ENCODE measurements at regions not wholly inside any gene's neighbourhood (a gene's known extent, or its start where the extent isn't known, plus 50 kb on each side); places are given as distances from the start of the nearest gene placed in this dataset.

- no peak overlapping the region for H3K4me3 Mint-ChIP-seq
- Histone ChIP-seq H3K36me3 (replicated peaks in 1 of 2; ENCODE audit: control insufficient read depth in 1 of 2, insufficient read depth in 2 of 2, low read length in 2 of 2) (no peaks in the 10 kb centered on the region), H3K79me2 (ENCODE audit: insufficient read depth, low read length) (no peaks in the 10 kb centered on the region), H4K20me1 (ENCODE audit: insufficient read depth, low read length) (no peaks in the 10 kb centered on the region), H3K27ac (ENCODE audit: low read depth in 1 of 2, low read length in 2 of 2) (no peak overlapping the region), H3K4me2 (replicated peaks; ENCODE audit: extremely low read depth, low read length, poor library complexity, severe bottlenecking) (no peak overlapping the region), H3K9me3 (replicated peaks in 1 of 2; ENCODE audit: control insufficient read depth in 1 of 2, insufficient read depth in 1 of 2, low read length in 2 of 2) (no peaks in the 10 kb centered on the region), H3K27me3 (ENCODE audit: control insufficient read depth in 2 of 2, insufficient read depth in 2 of 2, low read length in 2 of 2) (peaks cover 0 to 3% of the 10 kb centered on the region in 2 donors), H2AFZ (ENCODE audit: insufficient read depth, low read depth, low read length, poor library complexity, severe bottlenecking) (no peak overlapping the region), H3K4me1 (ENCODE audit: control insufficient read depth in 1 of 2, insufficient read depth in 2 of 2, low read length in 2 of 2) (no peaks in the 10 kb centered on the region), H3K4me3 (replicated peaks in 1 of 3; ENCODE audit: low read depth in 2 of 3, low read length in 3 of 3) (no peak overlapping the region), H3K9ac (ENCODE audit: insufficient read depth, low read length, poor library complexity, severe bottlenecking) (no peak overlapping the region)
- peaks cover 0 to 2% (median 0%) of the 10 kb centered on the region in 7 donors for H3K9me3 Mint-ChIP-seq
- no peak for TF ChIP-seq CTCF (IDR thresholded peaks at IDR 0.05)
- WGBS (ENCODE audit: insufficient coverage), result no CpG with 5 or more reads among the region's 2 CpGs
- H3K36me3 Mint-ChIP-seq, result no peaks in the 10 kb centered on the region
- peaks cover 0 to 11% (median 4%) of the 10 kb centered on the region in 3 donors for H3K27me3 Mint-ChIP-seq (ENCODE audit: low read depth in 3 of 3)
- H3K27ac Mint-ChIP-seq, result no peak overlapping the region
- intact Hi-C loops (cut with micrococcal nuclease), result no loop called here
- no peak for DNase-seq
- H3K4me1 Mint-ChIP-seq, result no peaks in the 10 kb centered on the region
Measured at GRCh38 chr13:31418186-31418585, 218.4 kb downstream of the B3GLCT start.

GRCh38 chr13:31421756-31422155, 222.0 kb downstream of the B3GLCT start:
- Mint-ChIP-seq H3K4me1 (peaks cover 4% of the 10 kb centered on the region), H3K9me3 (no peaks in the 10 kb centered on the region), H3K36me3 (no peaks in the 10 kb centered on the region), H3K27me3 (ENCODE audit: low read depth in 3 of 3) (peaks cover 2 to 7% (median 3%) of the 10 kb centered on the region in 3 donors), H3K27ac (no peak overlapping the region), H3K4me3 (no peak overlapping the region)
- Histone ChIP-seq H3K9ac (ENCODE audit: insufficient read depth, low read length, poor library complexity, severe bottlenecking) (no peak overlapping the region), H3K36me3 (replicated peaks in 1 of 2; ENCODE audit: control insufficient read depth in 1 of 2, insufficient read depth in 2 of 2, low read length in 2 of 2) (no peaks in the 10 kb centered on the region), H3K79me2 (ENCODE audit: insufficient read depth, low read length) (no peaks in the 10 kb centered on the region), H3K27ac (ENCODE audit: low read depth in 1 of 2, low read length in 2 of 2) (no peak overlapping the region), H2AFZ (ENCODE audit: insufficient read depth, low read depth, low read length, poor library complexity, severe bottlenecking) (no peak overlapping the region), H4K20me1 (ENCODE audit: insufficient read depth, low read length) (no peaks in the 10 kb centered on the region), H3K4me1 (ENCODE audit: control insufficient read depth in 1 of 2, insufficient read depth in 2 of 2, low read length in 2 of 2) (no peaks in the 10 kb centered on the region), H3K4me2 (replicated peaks; ENCODE audit: extremely low read depth, low read length, poor library complexity, severe bottlenecking) (no peak overlapping the region), H3K27me3 (ENCODE audit: control insufficient read depth in 2 of 2, insufficient read depth in 2 of 2, low read length in 2 of 2) (no peaks in the 10 kb centered on the region), H3K9me3 (replicated peaks in 1 of 2; ENCODE audit: control insufficient read depth in 1 of 2, insufficient read depth in 1 of 2, low read length in 2 of 2) (no peaks in the 10 kb centered on the region), H3K4me3 (replicated peaks in 1 of 3; ENCODE audit: low read depth in 2 of 3, low read length in 3 of 3) (no peak overlapping the region)
- WGBS (ENCODE audit: insufficient coverage), result 100% methylated on average over 1 of the region's 1 CpG
- intact Hi-C loops (cut with micrococcal nuclease), result no loop called here
- no peak for DNase-seq
- no peak for TF ChIP-seq CTCF (IDR thresholded peaks at IDR 0.05)
